Sigmoid colon (tissue), 4 donors: ENCODE measurements at regions not wholly inside any gene's neighbourhood (a gene's known extent, or its start where the extent isn't known, plus 50 kb on each side); places are given as distances from the start of the nearest gene placed in this dataset.

Source experiments
- EP300 ChIP-seq, 4 donors: sonication (generic); formaldehyde crosslinking; IDR thresholded peaks; one replicate each; pipeline ENCODE4 v1.6.1; 2017; ENCODE audit warnings: antibody characterized with exemption in 4 of 4
- TF ChIP-seq, protein P1 (sequence below), 4 experiments: fragments of 450-650 bp in 3 of 4; fragments of 200-600 bp in 1 of 4; IDR thresholded peaks; one replicate each; pipeline ENCODE4 v1.5.1; 2016 to 2019; ENCODE audit warnings: antibody characterized with exemption in 4 of 4, mild to moderate bottlenecking in 3 of 4, moderate library complexity in 2 of 4

- TF ChIP-seq, protein P1, sequence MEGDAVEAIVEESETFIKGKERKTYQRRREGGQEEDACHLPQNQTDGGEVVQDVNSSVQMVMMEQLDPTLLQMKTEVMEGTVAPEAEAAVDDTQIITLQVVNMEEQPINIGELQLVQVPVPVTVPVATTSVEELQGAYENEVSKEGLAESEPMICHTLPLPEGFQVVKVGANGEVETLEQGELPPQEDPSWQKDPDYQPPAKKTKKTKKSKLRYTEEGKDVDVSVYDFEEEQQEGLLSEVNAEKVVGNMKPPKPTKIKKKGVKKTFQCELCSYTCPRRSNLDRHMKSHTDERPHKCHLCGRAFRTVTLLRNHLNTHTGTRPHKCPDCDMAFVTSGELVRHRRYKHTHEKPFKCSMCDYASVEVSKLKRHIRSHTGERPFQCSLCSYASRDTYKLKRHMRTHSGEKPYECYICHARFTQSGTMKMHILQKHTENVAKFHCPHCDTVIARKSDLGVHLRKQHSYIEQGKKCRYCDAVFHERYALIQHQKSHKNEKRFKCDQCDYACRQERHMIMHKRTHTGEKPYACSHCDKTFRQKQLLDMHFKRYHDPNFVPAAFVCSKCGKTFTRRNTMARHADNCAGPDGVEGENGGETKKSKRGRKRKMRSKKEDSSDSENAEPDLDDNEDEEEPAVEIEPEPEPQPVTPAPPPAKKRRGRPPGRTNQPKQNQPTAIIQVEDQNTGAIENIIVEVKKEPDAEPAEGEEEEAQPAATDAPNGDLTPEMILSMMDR (IDR thresholded peaks at IDR 0.05), result no peak
- TF ChIP-seq EP300 (IDR thresholded peaks at IDR 0.05), result no peak
These were observed 221.8 kb downstream of the TMEM121 start for GRCh38 chr14:105748204-105748578.
